HL-60 (cell line): ENCODE measurements at regions not wholly inside any gene's neighbourhood (a gene's known extent, or its start where the extent isn't known, plus 50 kb on each side); places are given as distances from the start of the nearest gene placed in this dataset.
"Not testable (repeated sequence)": the region's sequence is repeated elsewhere in the genome, so short reads cannot be mapped to it uniquely, and the experiment has no call there.

Experiments
- DNase-seq, 2 experiments: peaks; one replicate each; pipeline ENCODE4 v3.0.0-alpha.2; 2010 to 2020; ENCODE audit warnings: low read depth in 1 of 2, low spot score in 1 of 2
- H3K27ac ChIP-seq: fragments of 250-450 bp; sonication (Bioruptor Pico); replicated peaks from 2 replicates; pipeline ENCODE4 v1.5.1; 2020; ENCODE audit warnings: mild to moderate bottlenecking, moderate library complexity
- H3K27me3 ChIP-seq: fragments of 250-450 bp; sonication (Bioruptor Pico); 2 replicates; pipeline ENCODE4 v1.5.1; 2021; ENCODE audit warnings: mild to moderate bottlenecking, moderate library complexity; ENCODE audit not compliant: insufficient read depth, poor library complexity, severe bottlenecking
- H3K4me3 ChIP-seq: replicated peaks from 2 replicates; pipeline ENCODE4 v1.5.1; 2011; ENCODE audit warnings: mild to moderate bottlenecking, control low read depth, low read length; ENCODE audit not compliant: insufficient read depth
- CTCF ChIP-seq: IDR thresholded peaks from one replicate; pipeline ENCODE4 v1.5.1; 2011; ENCODE audit warnings: low read length, control low read depth, inconsistent platforms; ENCODE audit not compliant: insufficient read depth
- GABPA ChIP-seq: IDR thresholded peaks from 2 replicates; pipeline ENCODE4 v1.6.1; 2012; ENCODE audit warnings: low read depth
- POLR2AphosphoS5 ChIP-seq: IDR thresholded peaks from 2 replicates; pipeline ENCODE4 v1.6.1; 2012; ENCODE audit warnings: low read depth
- SPI1 ChIP-seq: IDR thresholded peaks from 2 replicates; pipeline ENCODE4 v1.6.1; 2012; ENCODE audit warnings: low read depth, mild to moderate bottlenecking, borderline replicate concordance
- TF ChIP-seq, protein P1 (sequence below): IDR thresholded peaks from 2 replicates; pipeline ENCODE4 v1.6.1; 2012; ENCODE audit warnings: low read depth; ENCODE audit not compliant: insufficient replicate concordance

DNA sequence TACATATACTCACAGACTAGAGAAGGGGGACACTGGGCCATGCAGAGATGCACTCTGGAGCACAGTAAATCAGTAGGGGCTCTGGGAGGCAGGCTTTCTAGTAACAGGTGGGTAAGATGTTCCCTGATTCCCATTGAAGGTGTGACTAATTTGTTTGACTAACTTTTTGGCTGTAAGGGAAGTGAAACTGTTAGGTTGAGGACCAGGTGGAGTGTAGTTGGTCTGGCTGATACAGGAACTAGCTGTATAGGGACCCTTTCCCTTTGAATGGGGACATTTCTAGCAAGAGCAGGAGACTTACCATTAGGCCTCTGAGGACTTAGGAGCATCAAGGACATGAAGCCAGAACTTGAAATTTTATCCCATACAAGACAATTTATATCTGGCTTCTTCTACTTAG lies 989.6 kb upstream of the COX7C start:
- H3K27me3 ChIP-seq = no peaks in the 10 kb centered on the region
- TF ChIP-seq CTCF (no peak), POLR2AphosphoS5 (no peak), GABPA (no peak), SPI1 (no peak)
- TF ChIP-seq, protein P1, sequence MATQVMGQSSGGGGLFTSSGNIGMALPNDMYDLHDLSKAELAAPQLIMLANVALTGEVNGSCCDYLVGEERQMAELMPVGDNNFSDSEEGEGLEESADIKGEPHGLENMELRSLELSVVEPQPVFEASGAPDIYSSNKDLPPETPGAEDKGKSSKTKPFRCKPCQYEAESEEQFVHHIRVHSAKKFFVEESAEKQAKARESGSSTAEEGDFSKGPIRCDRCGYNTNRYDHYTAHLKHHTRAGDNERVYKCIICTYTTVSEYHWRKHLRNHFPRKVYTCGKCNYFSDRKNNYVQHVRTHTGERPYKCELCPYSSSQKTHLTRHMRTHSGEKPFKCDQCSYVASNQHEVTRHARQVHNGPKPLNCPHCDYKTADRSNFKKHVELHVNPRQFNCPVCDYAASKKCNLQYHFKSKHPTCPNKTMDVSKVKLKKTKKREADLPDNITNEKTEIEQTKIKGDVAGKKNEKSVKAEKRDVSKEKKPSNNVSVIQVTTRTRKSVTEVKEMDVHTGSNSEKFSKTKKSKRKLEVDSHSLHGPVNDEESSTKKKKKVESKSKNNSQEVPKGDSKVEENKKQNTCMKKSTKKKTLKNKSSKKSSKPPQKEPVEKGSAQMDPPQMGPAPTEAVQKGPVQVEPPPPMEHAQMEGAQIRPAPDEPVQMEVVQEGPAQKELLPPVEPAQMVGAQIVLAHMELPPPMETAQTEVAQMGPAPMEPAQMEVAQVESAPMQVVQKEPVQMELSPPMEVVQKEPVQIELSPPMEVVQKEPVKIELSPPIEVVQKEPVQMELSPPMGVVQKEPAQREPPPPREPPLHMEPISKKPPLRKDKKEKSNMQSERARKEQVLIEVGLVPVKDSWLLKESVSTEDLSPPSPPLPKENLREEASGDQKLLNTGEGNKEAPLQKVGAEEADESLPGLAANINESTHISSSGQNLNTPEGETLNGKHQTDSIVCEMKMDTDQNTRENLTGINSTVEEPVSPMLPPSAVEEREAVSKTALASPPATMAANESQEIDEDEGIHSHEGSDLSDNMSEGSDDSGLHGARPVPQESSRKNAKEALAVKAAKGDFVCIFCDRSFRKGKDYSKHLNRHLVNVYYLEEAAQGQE = no peak
- no peak overlapping the region for H3K27ac ChIP-seq
- no peak overlapping the region for H3K4me3 ChIP-seq
- DNase-seq = no peak

DNA sequence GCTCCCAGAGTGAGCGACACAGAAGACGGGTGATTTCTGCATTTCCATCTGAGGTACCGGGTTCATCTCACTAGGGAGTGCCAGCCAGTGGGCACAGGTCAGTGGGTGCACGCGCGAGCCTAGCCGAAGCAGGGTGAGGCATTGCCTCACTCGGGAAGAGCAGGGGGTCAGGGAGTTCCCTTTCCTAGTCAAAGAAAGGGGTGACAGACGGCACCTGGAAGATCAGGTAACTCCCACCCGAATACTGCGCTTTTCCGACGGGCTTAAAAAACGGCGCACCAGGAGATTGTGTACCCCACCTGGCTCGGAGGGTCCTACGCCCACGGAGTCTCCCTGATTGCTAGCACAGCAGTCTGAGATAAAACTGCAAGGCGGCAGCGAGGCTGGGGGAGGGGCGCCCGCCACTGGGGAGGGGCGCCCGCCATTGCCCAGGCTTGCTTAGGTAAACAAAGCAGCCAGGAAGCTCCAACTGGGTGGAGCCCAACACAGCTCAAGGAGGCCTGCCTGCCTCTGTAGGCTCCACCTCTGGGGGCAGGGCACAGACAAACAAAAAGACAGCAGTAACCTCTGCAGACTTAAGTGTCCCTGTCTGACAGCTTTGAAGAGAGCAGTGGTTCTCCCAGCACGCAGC lies 979.1 kb upstream of the COX7C start:
- H3K27me3 ChIP-seq, H3K4me3 ChIP-seq, DNase-seq, H3K27ac ChIP-seq: not testable (repeated sequence)

DNA sequence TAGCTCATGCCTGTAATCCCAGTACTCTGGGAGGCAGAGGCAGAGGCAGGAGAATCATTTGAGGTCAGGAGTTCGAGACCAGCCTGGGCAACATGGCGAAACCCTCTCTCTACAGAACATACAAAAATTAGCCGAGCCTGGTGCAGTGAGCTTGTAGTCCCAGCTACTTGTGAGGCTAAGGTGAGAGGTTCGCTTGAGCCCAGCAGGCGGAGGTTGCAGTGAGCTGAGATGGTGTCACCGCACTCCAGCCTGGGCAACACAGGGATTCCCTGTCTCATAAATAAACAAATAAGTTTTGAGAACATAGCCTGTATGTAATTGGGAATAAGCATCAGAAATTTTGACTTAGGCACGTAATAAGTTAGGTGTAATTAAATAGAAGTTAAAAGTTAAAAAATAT lies 971.7 kb upstream of the COX7C start:
- DNase-seq = no peak
- TF ChIP-seq GABPA = no peak
- TF ChIP-seq CTCF = no peak
- TF ChIP-seq, protein P1 = no peak
- no peak for TF ChIP-seq SPI1
- TF ChIP-seq POLR2AphosphoS5 = no peak

GRCh38 chr5:85646641-85647040 lies 971.1 kb upstream of the COX7C start:
- H3K4me3 ChIP-seq = no peak overlapping the region
- H3K27me3 ChIP-seq = no peaks in the 10 kb centered on the region
- H3K27ac ChIP-seq = no peak overlapping the region
- TF ChIP-seq SPI1 (no peak), GABPA (no peak), CTCF (no peak), POLR2AphosphoS5 (no peak)
- TF ChIP-seq, protein P1 = no peak
- DNase-seq = no peak

More for the DNA sequence above, 971.7 kb upstream of the COX7C start:
- no peaks in the 10 kb centered on the region for H3K27me3 ChIP-seq
- no peak overlapping the region for H3K4me3 ChIP-seq
- H3K27ac ChIP-seq = no peak overlapping the region
